ENCODE measurements at regions not wholly inside any gene's neighbourhood (a gene's known extent, or its start where the extent isn't known, plus 50 kb on each side); places are given as distances from the start of the nearest gene placed in this dataset.

DNA sequence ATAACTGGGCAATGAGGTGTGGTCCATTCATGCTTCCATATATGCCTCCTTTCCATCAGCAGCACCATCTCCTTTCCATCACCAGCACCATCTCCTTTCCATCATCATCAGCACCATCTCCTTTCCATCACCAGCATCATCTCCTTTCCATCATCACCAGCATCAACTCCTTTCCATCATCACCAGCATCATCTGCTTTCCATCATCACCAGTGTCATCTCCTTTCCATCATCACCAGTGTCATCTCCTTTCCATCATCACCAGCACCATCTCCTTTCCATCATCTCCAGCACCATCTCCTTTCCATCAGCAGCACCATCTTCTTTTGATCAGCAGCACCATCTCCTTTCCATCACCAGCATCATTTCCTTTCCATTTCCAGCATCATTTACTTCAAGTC is 297.5 kb upstream of the SPHKAP start:
- no peaks in the 10 kb centered on the region for H3K4me1 ChIP-seq
- no peak overlapping the region for H3K9ac ChIP-seq (ENCODE audit: low read depth in 2 of 2, low read length in 2 of 2)
- no peak for DNase-seq
- no peaks in the 10 kb centered on the region for H3K9me3 ChIP-seq
- H3K27me3 ChIP-seq = no peaks in the 10 kb centered on the region
- H3K4me3 ChIP-seq = no peak overlapping the region
- intact Hi-C loops (cut with DNase I) = no loop called here
- TF ChIP-seq, protein P1, sequence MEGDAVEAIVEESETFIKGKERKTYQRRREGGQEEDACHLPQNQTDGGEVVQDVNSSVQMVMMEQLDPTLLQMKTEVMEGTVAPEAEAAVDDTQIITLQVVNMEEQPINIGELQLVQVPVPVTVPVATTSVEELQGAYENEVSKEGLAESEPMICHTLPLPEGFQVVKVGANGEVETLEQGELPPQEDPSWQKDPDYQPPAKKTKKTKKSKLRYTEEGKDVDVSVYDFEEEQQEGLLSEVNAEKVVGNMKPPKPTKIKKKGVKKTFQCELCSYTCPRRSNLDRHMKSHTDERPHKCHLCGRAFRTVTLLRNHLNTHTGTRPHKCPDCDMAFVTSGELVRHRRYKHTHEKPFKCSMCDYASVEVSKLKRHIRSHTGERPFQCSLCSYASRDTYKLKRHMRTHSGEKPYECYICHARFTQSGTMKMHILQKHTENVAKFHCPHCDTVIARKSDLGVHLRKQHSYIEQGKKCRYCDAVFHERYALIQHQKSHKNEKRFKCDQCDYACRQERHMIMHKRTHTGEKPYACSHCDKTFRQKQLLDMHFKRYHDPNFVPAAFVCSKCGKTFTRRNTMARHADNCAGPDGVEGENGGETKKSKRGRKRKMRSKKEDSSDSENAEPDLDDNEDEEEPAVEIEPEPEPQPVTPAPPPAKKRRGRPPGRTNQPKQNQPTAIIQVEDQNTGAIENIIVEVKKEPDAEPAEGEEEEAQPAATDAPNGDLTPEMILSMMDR (IDR thresholded peaks at IDR 0.05) = no peak
- H3K27ac ChIP-seq = no peak overlapping the region
- H3K36me3 ChIP-seq = no peaks in the 10 kb centered on the region

- intact Hi-C loops (cut with DNase I) = no loop called here
- Histone ChIP-seq H3K4me1 (no peaks in the 10 kb centered on the region), H3K36me3 (no peaks in the 10 kb centered on the region), H3K27me3 (no peaks in the 10 kb centered on the region), H3K9ac (ENCODE audit: low read depth in 2 of 2, low read length in 2 of 2) (no peak overlapping the region), H3K4me3 (no peak overlapping the region), H3K27ac (no peak overlapping the region), H3K9me3 (no peaks in the 10 kb centered on the region)
- TF ChIP-seq, protein P1 (IDR thresholded peaks at IDR 0.05) = no peak
- DNase-seq = no peak
These were observed 293.0 kb upstream of the SPHKAP start for GRCh38 chr2:228474466-228474865.

DNA sequence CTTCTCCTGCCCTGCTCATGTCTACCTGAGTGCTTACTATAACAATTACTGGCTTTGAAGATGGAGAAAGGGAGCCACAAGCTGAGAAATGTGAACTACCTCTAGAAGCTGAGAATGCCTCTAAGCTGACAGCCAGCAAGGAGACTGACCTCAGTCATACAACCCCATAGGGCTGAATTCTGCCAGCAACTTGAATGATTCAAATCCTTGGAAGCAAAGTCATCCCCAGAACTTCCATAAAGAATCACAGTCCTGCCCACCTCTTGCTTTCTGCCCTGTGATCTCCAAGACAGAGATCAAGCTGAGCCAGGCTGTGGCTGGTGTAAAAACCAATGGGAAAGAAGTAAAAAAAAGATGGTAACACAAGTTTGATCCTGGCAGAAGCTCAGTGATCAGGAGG is 288.2 kb upstream of the SPHKAP start:
- Histone ChIP-seq H3K27ac (no peak overlapping the region), H3K27me3 (no peaks in the 10 kb centered on the region), H3K9ac (ENCODE audit: low read depth in 2 of 2, low read length in 2 of 2) (no peak overlapping the region), H3K4me1 (no peaks in the 10 kb centered on the region), H3K36me3 (no peaks in the 10 kb centered on the region), H3K9me3 (no peaks in the 10 kb centered on the region), H3K4me3 (no peak overlapping the region)
- no peak for DNase-seq
- TF ChIP-seq, protein P1 (IDR thresholded peaks at IDR 0.05) = no peak
- intact Hi-C loops (cut with DNase I) = no loop called here

DNA sequence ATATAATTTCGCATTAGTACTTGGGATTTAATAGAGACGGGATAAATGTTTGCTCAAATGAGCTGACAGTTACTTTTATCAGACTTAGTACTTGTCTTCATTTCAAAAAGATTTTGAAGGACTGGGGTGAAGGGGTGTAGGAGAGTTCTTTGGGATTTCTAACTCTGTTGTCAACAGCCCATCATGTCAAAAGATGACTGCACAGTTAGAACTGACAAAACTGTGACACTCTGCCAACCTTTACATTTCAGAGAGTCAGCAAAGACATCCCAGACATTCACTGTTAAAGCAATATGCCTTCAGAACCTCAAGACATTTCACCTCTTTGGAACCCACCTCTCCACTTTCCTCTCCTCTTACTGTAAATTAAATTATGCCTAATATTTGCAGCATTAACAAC is 285.4 kb upstream of the SPHKAP start:
- H3K4me1 ChIP-seq = no peaks in the 10 kb centered on the region
- no peaks in the 10 kb centered on the region for H3K27me3 ChIP-seq
- no peak for DNase-seq
- H3K4me3 ChIP-seq = no peak overlapping the region
- intact Hi-C loops (cut with DNase I) = no loop called here
- no peak overlapping the region for H3K9ac ChIP-seq (ENCODE audit: low read depth in 2 of 2, low read length in 2 of 2)
- no peak overlapping the region for H3K27ac ChIP-seq
- H3K36me3 ChIP-seq = no peaks in the 10 kb centered on the region
- no peaks in the 10 kb centered on the region for H3K9me3 ChIP-seq
- TF ChIP-seq, protein P1 (IDR thresholded peaks at IDR 0.05) = no peak

DNA sequence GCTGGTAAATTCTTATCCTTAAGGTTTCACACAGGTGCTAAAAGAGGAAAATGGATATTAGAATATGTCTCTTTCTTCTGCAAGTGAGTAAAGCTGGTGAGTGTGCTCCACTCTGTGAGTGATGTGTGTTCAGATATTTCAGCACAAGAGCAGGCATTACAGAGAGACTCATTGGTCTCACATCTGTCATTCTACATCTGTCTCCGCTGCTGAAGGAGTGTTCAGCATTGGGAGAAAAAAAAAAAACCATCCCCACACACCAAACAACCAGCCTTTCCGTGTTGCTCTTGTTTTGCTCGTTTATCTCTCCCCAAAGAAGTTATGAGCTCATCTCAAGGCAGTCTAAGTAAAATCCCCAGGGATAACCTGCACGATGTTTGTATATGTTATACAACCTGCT is 283.9 kb upstream of the SPHKAP start:
- intact Hi-C loops (cut with DNase I) = no loop called here
- no peaks in the 10 kb centered on the region for H3K27me3 ChIP-seq
- no peak overlapping the region for H3K27ac ChIP-seq
- H3K9ac ChIP-seq (ENCODE audit: low read depth in 2 of 2, low read length in 2 of 2) = no peak overlapping the region
- no peaks in the 10 kb centered on the region for H3K9me3 ChIP-seq
- TF ChIP-seq, protein P1 (IDR thresholded peaks at IDR 0.05) = no peak
- no peak overlapping the region for H3K4me3 ChIP-seq
- DNase-seq = no peak
- no peaks in the 10 kb centered on the region for H3K36me3 ChIP-seq
- no peaks in the 10 kb centered on the region for H3K4me1 ChIP-seq

DNA sequence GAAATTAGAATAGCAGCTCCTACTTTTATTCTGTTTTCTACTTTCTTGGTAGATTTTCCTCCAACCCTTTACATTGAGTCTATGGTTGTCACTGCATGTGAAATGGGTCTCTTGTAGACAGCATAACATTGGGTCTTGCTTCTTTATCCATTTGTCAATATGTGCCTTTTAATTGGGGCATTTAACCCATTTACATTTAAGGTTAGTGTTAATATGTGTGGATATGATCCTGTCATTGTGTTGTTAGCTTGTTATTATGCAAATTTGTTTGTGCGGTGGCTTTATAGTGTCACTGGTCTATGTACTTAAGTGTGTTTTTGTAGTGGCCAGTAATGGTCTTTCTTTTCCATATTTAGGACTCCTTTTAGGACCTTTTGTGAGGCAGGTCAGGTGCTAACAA is 276.9 kb upstream of the SPHKAP start:
- no peaks in the 10 kb centered on the region for H3K36me3 ChIP-seq
- no peak overlapping the region for H3K27ac ChIP-seq
- intact Hi-C loops (cut with DNase I) = no loop called here
- TF ChIP-seq, protein P1 (IDR thresholded peaks at IDR 0.05) = no peak
- no peaks in the 10 kb centered on the region for H3K9me3 ChIP-seq
- H3K4me3 ChIP-seq = no peak overlapping the region
- no peak for DNase-seq
- H3K4me1 ChIP-seq = no peaks in the 10 kb centered on the region
- H3K27me3 ChIP-seq = no peaks in the 10 kb centered on the region
- H3K9ac ChIP-seq (ENCODE audit: low read depth in 2 of 2, low read length in 2 of 2) = no peak overlapping the region
